BE2C (cell line): ENCODE measurements at regions not wholly inside any gene's neighbourhood (a gene's known extent, or its start where the extent isn't known, plus 50 kb on each side); places are given as distances from the start of the nearest gene placed in this dataset.

Experiments used
- DNase-seq: peaks from one replicate; pipeline ENCODE4 v3.0.0-alpha.2; 2020
- H3K27me3 ChIP-seq: fragments of 250-450 bp; sonication (Bioruptor Pico); 2 replicates; pipeline ENCODE4 v1.5.1; 2020; ENCODE audit warnings: mild to moderate bottlenecking
- H3K36me3 ChIP-seq: fragments of 250-450 bp; sonication (Bioruptor Pico); 2 replicates; pipeline ENCODE4 v1.5.1; 2020; ENCODE audit warnings: mild to moderate bottlenecking
- H3K4me1 ChIP-seq: fragments of 250-450 bp; sonication (Bioruptor Pico); 2 replicates; pipeline ENCODE4 v1.5.1; 2020
- H3K4me3 ChIP-seq: 2 replicates; pipeline ENCODE4 v1.5.1; 2011; ENCODE audit warnings: low read depth, low read length
- H3K9me3 ChIP-seq: fragments of 250-450 bp; sonication (Bioruptor Pico); 2 replicates; pipeline ENCODE4 v1.5.1; 2020
- CTCF ChIP-seq: IDR thresholded peaks from 2 replicates; pipeline ENCODE4 v1.5.1; 2012; ENCODE audit warnings: mild to moderate bottlenecking, low read depth, low read length

- Histone ChIP-seq H3K36me3 (no peaks in the 10 kb centered on the region), H3K4me3 (no peak overlapping the region), H3K27me3 (no peaks in the 10 kb centered on the region), H3K4me1 (no peaks in the 10 kb centered on the region; the same call in 1 of the 2 replicates), H3K9me3 (no peaks in the 10 kb centered on the region)
- DNase-seq, result no peak
- TF ChIP-seq CTCF, result no peak
Measured at GRCh38 chr1:200354243-200354642, 55.6 kb downstream of the ZNF281 start.

- Histone ChIP-seq H3K4me1 (no peaks in the 10 kb centered on the region; the same call in 1 of the 2 replicates), H3K9me3 (no peaks in the 10 kb centered on the region), H3K36me3 (no peaks in the 10 kb centered on the region), H3K4me3 (no peak overlapping the region), H3K27me3 (no peaks in the 10 kb centered on the region)
- no peak for TF ChIP-seq CTCF
- DNase-seq, result no peak
Measured at GRCh38 chr1:200353232-200353631, 56.6 kb downstream of the ZNF281 start.

GRCh38 chr1:200351826-200352549, 57.8 kb downstream of the ZNF281 start:
- H3K4me3 ChIP-seq, result no peak overlapping the region
- TF ChIP-seq CTCF, result no peak
- no peaks in the 10 kb centered on the region for H3K27me3 ChIP-seq
- H3K9me3 ChIP-seq, result no peaks in the 10 kb centered on the region
- no peak for DNase-seq
- no peaks in the 10 kb centered on the region; the same call in 1 of the 2 replicates for H3K4me1 ChIP-seq
- H3K36me3 ChIP-seq, result no peaks in the 10 kb centered on the region

GRCh38 chr1:200351425-200351824, 58.4 kb downstream of the ZNF281 start:
- Histone ChIP-seq H3K4me1 (no peaks in the 10 kb centered on the region; the same call in 1 of the 2 replicates), H3K9me3 (no peaks in the 10 kb centered on the region), H3K4me3 (no peak overlapping the region), H3K36me3 (no peaks in the 10 kb centered on the region), H3K27me3 (no peaks in the 10 kb centered on the region)
- no peak for TF ChIP-seq CTCF
- no peak for DNase-seq

GRCh38 chr1:200346700-200347099, 63.1 kb downstream of the ZNF281 start:
- no peak for TF ChIP-seq CTCF
- H3K4me1 ChIP-seq, result no peaks in the 10 kb centered on the region
- no peak overlapping the region for H3K4me3 ChIP-seq
- no peak for DNase-seq
- H3K36me3 ChIP-seq, result no peaks in the 10 kb centered on the region
- H3K9me3 ChIP-seq, result no peaks in the 10 kb centered on the region
- no peaks in the 10 kb centered on the region for H3K27me3 ChIP-seq

- no peaks in the 10 kb centered on the region for H3K9me3 ChIP-seq
- no peak overlapping the region for H3K4me3 ChIP-seq
- no peaks in the 10 kb centered on the region for H3K36me3 ChIP-seq
- DNase-seq, result no peak
- H3K27me3 ChIP-seq, result no peaks in the 10 kb centered on the region
- no peaks in the 10 kb centered on the region for H3K4me1 ChIP-seq
- TF ChIP-seq CTCF, result no peak
Measured at GRCh38 chr1:200345520-200345919, 64.3 kb downstream of the ZNF281 start.
